ENCODE measurements at regions not wholly inside any gene's neighbourhood (a gene's known extent, or its start where the extent isn't known, plus 50 kb on each side); places are given as distances from the start of the nearest gene placed in this dataset.

GRCh38 chr9:99663297-99663696, 158.4 kb upstream of the NR4A3 start:
- TF ChIP-seq, protein P1, sequence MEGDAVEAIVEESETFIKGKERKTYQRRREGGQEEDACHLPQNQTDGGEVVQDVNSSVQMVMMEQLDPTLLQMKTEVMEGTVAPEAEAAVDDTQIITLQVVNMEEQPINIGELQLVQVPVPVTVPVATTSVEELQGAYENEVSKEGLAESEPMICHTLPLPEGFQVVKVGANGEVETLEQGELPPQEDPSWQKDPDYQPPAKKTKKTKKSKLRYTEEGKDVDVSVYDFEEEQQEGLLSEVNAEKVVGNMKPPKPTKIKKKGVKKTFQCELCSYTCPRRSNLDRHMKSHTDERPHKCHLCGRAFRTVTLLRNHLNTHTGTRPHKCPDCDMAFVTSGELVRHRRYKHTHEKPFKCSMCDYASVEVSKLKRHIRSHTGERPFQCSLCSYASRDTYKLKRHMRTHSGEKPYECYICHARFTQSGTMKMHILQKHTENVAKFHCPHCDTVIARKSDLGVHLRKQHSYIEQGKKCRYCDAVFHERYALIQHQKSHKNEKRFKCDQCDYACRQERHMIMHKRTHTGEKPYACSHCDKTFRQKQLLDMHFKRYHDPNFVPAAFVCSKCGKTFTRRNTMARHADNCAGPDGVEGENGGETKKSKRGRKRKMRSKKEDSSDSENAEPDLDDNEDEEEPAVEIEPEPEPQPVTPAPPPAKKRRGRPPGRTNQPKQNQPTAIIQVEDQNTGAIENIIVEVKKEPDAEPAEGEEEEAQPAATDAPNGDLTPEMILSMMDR (IDR thresholded peaks at IDR 0.05; ENCODE audit: borderline replicate concordance, extremely low read depth, low read length, poor library complexity, severe bottlenecking) = no peak
- no peak for TF ChIP-seq EZH2 (IDR thresholded peaks at IDR 0.05; ENCODE audit: borderline replicate concordance, low read depth, low read length, severe bottlenecking)

All from DND-41 (cell line).